ENCODE measurements at regions not wholly inside any gene's neighbourhood (a gene's known extent, or its start where the extent isn't known, plus 50 kb on each side); places are given as distances from the start of the nearest gene placed in this dataset.

DNA sequence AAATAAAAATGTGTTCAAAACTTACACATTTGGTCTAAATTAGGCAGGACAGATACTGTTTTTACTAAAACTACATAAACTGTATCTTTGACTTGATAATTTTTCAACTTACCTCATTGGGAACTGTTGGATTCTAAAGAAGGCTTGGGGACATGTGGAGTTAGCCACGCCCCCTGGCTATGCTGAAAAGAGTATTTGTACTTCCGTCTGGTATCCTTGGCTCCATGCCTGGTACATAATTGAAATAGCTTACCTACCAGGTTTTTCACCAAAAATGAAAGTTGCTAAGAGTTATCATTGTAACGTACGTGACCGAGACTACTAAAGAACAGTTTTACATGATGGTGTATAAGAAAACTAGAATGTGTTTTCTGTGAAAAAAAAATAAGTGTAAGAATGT is 604.8 kb upstream of the IGFBP3 start:
- no peak for DNase-seq

DNA sequence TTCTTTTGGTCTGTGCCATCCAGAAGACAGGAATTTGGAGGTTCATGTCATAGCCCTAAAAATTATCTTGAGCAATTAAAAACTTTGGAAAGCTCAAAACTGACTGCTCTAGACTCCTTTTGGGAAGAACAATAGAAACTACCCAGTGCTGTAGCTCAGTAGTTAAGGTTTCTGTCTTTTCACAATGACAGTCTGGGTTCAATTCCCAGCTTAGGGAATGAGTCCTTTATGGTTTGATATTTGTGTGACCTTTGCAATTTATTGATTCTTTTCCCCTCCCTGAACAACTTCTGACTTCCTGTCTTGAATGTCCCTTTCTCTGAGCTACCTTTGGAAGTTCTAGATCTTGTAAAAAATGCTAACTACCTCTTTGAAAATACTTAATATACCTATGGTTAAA is 603.3 kb upstream of the IGFBP3 start:
- DNase-seq: no peak

DNA sequence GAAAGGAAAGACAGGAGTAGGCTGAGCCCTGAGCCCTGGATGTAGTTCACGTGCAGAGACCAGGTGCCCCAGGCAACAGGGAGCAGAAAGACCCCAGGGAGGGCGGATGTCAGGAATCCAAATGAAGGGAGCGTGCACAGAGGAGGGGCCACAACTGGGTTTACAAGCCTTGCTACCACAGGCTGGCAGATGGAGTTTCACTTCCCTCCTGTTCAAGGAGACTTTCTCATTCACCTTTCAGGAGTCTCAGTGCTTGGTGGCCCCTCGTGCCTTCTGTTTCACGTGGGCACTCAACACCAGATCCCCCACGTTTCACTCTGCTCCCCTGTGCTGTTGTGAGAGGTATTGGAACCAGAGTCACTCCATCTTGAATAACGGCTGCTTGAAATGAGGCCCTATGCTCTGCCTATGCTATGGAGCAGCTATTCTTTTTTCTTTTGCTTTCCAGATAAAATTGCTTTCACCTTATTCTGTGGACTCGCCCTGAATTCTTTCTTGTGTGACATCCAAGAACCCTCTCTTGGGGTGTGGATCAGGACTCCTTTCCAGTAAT is 601.4 kb upstream of the IGFBP3 start:
- no peak for DNase-seq

DNA sequence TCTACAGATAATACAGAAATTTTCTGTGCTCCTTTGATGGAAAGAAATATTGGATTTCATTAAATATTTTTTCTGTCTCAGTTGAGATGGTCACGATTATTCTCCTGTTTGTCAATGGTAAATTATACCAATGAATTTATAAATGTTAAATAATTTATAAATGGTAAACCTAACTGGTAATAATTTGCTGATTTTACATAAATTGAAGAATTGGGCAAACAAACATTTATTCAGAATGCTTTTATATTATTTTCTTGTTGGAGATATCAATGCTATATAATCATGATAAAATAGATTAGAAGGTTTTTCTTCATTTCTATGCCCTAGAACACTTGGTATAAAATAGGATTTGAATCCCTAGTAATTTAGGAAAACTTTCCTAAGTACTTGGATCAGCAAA is 597.6 kb upstream of the IGFBP3 start:
- no peak for DNase-seq

DNA sequence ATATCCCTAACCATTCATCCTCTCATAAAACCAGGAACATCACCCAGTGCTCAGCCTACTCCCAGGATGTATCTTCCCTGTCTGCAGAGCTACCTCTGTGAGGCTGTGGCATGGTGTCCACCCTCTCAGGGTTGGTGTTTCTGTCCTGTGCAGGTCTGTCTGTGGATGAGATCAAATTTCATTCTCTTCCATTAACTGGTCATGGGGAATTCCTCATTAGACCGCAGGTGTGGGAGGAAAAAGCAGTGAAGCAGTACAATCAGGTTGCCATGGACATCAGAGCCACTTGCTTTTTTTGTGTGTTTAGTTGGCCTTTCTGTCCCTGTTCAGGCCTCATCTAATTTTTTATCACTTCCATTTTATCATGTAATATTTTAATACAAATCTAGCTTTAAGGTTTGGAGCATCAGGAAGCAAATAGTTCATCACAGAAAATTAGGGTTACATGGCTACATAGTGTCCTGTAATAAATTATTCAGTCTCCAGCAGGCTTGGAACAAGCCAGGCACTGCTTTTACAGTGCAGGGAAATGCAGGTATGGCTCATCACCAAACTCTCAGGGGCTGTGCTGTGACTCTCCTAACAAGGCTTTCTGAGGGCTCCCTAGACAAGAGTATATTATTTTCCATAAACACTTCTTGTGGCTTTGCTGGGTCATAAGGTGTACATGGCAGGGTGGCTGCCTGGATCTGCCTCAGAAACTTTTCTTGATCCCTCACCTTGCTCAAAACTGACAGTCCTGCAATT is 594.9 kb upstream of the IGFBP3 start:
- DNase-seq: no peak

DNA sequence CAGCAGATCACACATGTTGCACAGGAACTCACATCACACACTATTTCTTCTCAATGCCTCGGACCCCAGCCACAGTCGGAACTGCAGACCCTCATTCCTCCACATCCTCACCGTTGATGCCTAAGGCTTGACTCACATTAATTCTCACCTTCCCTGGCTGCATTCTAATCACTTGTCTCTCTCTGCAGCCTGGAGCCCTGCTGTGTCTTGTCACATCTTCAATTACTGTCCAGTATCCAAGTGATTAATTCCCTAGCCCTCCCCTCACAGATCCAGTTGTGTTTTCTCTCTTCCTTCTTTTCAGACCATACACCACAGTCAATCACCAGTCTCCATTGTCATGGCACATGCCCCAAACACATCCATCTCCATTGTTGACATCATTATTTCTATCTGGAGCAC is 592.4 kb upstream of the IGFBP3 start:
- no peak for DNase-seq

DNA sequence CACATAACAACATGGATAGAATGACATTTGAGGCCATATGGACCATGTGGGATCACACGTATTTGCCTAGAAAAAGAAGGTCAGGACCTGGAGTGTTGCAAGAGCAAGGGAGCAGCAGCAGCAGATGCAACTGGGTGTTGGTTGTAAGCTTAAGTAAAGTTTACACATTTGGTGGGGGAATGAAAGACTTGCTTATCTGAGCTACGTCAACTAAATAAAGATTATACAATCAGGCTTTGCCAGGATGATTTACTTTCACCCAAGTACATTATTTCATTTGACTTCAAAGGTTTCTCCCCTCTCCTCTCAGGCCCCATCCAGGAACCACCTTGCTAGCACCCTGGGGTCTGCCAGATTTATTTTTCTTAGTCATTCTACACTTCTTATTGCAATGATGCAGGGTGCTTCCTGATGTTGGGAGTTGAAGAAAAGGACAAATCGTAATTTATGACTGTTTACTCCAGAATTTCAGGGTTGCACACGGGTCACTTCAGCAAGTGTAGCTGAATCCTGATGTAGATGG is 591.9 kb upstream of the IGFBP3 start:
- no peak for DNase-seq

DNA sequence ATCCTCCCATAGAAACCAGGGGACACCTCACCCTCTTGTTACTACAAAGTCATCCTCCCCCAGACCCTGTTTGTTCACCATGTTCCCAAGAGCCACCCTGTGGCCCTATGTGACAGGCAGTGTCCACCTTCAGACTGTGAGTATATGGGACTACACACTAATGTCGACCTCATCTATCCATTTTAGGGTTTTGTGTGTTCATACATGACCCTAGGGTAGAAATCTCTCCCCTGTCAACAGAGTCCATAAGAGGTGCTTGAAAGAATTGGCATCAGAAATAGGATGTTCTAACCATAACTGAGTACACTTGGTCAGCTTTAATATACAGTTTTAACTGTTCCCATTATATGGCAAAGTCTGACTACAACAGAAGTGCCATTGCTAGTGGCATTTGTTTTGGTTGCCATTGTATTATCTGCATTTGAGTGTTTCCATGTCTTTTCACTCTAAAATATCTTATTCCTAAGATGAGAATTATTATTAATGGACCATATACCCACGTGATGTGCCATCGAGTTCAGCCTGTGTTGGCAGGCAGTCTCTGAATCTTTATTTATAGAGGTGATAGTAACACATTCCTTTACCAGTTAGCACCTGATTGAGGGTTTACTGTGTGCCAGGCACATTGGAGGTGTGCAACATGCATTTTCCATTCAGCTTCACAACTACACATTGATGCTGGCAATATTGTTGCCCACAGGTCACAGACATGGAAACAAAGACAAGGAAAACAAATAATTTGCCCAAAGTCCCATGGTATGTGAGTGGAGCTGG is 590.6 kb upstream of the IGFBP3 start:
- DNase-seq: no peak

DNA sequence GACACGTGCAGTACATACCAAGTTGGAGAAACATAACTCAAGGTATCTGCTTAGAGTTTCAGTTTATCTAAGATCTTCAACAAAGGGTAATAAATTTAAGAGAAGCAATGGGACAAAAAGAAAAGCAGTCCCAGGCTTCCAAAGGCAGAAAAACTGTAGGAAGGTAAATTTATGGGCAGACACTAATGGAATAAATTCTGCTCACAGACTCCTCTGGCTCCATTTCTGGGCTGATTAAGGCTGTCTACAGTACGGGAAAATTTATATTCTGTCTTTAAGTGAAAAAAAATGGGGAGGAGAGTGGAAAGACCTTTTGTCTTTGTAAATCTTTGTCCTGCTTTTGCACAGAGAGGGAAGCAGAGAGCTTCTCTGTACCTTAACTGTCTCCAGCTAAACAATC is 587.5 kb upstream of the IGFBP3 start:
- DNase-seq: no peak

DNA sequence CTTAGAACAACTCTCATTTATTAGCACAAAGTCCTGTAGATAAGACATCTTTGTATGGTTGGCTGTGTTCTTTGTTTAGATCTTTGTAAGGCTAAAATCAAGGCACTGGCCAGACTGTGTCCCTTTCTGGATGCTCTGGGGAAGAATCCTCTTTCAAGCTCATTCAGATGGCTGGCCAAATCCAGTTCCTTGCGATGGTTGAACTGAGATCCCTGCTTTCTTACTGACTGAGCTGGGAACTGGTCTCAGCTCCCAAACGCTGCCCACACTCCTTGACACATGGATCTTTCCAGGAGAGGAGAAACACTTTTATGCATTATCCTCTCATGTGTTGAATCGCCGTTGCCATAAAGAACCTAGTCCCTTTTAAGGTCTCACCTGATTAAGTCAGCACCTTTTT is 586.5 kb upstream of the IGFBP3 start:
- DNase-seq: no peak

DNA sequence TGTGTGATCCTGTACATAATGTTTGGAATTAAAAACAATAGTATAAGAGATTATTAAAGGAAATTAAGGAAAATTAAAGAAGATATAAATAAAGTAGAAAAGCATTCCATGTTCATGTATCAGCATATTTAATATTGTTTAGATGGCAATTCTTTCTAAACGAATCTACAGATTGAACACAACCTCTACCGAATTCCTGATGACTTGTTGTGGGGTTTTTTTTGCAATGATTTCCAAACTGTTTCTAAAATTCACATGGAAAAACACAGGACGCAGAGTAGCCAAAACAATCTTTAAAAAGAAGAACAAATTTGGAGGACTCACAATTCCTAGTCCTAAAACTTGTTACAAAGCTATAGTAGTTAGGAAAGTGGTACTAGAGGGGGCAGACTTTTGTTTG is 573.4 kb upstream of the IGFBP3 start:
- DNase-seq: no peak

DNA sequence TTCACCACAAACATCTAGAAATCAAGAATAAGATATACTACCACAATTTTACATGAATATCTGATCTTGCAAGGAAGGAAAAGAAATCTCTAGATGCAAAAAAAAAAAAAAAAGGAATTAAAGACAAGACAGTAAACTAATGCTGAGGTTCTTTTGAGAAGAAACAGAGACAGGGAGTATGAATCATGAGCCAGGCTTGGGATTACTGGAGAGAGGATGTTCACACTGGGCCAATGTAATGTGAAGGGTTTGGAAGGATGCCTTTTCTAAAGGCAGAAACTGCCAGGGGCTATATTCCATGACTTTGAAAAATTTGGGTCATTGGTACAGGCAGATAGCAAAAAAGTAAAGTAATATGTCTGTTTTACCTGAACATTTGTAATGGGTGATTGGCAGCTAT is 573.0 kb upstream of the IGFBP3 start:
- DNase-seq: no peak

DNA sequence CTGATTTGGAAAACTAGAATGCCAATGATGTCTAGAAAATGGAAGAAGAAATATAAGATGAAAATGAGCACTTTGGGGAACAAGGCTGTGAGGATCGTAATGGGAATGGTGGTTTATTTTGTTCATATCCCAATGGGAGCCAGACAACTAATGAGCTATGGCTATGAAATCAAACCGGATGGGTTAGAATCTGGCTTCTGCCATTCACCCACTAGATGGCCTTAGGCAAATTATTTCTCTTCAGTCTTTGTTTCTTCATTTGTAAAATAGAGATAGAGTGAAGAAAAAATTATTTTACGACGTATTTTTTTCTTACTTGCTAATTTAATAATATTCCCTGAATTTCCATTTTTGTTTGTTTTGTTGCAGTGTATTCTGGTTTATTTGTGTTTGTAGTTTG is 572.1 kb upstream of the IGFBP3 start:
- DNase-seq: no peak

DNA sequence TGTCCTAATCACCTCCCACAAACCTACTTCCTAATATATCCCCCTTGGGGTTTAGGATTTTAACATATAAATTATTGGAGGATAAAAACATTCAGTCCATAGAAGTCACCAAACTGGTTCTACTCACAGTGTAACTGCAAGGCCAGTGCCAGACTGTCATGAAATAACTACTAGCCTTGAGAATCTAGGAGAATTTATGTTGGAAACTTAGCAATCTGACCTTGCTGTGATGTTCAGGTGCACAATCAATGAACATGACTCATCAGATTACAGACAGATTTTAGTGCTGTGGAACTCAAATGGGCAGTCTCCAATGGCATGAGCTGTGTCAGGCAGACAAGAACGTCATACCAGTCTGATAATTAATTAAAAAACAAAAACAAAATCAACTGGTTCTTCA is 571.4 kb upstream of the IGFBP3 start:
- no peak for DNase-seq

DNA sequence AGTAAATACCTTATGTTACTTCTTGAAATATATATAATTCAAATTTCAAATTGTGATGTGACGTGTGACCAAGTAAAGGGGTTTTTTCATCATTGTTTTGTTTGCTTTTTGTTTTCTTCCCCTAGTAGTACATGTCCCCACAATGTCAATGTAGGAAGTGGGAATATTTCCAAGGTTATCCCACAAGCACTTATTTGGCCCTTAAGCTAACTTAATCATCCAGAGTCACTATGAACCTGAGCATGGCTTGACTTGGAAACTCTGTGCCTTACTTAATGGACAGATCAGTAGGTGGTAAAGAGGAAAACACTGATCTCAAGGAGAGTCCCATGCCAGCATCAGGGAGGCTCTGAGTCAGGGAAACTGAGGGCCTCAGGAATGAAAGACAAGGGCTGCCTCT is 569.3 kb upstream of the IGFBP3 start:
- no peak for DNase-seq

DNA sequence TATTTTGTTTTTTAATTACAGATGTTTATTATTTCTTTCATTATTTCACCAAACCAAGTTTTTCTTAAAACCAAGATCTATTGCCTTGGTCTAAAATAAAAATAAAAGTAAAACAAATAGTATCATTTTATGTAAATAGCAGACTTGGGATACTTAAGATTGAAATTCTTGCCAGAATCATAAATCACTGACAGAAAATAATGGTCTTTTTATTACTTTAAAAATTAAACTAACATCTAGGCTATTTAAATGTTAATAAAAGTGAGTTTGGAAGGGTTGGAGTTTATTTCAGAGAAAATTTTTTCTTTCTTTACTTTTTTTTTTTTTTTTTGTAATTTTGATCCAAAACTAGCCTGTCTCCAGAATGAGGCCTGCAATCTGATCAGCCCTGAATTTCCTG is 568.0 kb upstream of the IGFBP3 start:
- DNase-seq: no peak

DNA sequence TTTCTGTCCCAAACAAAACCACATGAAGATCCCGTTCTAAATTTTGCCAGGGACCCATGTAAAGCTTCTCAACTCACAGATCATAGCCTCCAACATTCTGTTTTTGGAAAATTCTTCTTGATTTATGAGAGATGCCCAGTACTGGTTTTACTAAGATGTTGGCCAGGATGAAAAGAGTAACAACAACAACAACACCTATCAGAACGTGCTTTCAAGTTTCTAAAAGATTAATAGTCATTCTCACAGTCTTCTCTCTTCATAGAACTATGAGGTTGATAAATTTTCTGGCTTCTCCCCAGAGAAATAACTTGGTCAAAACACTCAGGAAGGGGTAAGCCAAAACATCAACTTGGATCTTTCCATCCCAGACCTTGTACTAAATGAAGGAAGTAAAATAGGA is 567.5 kb upstream of the IGFBP3 start:
- no peak for DNase-seq

DNA sequence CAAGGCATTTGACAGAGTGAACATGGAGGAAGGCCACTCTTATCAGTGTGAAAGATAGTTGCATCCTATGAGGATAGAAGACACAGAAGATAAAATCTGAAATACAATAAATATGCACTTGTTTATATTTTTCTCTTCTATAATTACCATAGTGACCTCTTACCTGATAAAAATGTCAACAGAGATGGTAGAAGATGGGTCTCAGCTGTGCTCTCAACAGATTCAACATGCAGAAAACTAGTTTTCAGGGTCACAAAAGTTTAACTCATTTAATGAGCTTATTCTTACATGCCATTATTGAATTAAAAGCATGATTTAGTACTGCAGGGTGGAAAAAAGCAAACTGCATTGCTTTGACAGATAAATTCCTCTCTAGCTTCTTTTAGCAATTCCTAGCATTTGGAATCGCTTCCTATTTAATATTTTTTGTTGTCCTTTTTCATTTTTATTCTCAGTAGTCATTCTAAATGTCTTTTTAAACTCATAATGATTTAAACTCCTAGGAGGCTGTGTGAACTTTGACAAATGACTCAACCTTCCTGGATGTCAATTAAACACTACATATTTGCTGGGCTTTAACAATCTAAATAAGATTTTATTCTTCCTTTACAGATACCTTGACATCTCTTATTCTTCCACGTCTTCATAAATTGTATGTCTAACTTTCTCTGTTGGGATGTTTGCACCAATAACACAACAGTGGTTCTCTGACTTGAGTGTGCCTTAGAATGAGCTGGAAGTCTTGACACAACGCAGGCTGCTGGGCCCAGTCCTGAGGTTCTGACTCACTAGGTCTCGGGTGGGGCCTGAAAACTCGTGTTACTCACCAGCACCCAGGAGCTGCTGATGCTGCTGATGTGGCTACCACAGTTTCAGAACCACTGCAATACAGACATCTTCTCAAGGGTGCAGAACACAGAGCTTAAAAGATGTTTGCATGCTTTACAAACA is 565.5 kb upstream of the IGFBP3 start:
- no peak for DNase-seq

DNA sequence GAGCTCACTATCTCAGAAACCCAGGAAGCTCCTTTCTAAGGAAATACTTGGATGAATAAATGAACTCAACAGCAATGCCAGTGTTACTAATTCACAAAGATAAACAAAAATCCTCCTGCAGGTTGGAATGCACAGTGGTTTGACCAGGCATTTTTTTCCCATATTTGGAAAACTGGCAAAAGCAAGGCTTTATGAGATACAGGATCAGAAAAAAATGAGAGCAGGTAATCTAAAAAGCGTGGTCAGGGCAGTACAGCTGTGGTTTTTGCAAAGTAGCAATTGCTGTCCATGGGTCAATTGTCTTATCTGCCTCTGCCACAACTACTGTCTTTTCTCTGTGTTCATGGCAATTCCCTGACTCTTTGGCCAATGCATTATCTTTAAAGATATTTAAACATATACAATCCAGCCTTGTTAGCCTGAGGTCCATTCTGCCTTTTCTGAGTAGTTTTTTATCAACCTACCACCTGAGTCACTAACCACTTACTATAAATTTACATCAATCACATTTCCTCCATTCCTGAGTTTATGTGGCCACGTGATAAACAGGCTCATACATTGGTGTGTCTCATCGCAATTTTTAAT is 564.5 kb upstream of the IGFBP3 start:
- DNase-seq: no peak

DNA sequence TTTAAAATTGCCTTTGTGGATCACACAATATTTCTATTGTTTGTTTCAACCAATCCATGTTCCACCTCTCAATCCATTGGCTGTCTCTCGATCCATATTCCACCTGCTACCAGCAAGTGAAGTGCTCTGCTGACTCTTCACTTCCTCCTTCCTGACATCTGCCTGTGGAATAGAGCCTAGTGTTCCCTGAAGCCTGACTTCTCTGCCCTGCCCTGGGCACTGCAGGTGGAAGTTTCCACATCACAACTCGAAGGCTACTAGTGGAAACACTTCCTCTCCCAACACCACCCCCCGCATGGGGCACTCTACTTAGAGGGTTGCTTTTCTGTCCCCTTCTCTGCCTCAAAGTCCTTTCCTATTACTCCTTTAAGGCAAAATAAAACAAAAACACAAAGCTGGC is 563.8 kb upstream of the IGFBP3 start:
- DNase-seq: no peak

DNA sequence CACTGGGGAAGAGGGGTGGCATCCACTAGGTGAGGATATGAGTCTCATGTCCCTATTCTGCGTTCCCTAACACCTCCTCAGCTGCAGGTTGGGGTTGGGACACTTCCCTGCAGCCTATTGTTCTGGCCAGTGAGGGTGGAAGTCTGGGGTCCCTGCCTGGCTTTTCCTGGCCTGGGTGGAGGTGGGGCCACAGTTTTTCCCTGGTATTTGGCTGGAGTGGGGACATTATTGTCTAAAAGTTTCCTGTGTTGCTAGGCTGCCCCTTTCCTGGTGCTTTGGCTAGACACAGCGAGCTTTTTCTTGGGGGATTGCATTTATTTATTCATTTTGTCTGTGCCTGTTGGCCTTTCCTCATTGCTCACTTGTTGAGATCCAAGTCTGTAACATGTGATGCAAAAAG is 559.5 kb upstream of the IGFBP3 start:
- DNase-seq: no peak

DNA sequence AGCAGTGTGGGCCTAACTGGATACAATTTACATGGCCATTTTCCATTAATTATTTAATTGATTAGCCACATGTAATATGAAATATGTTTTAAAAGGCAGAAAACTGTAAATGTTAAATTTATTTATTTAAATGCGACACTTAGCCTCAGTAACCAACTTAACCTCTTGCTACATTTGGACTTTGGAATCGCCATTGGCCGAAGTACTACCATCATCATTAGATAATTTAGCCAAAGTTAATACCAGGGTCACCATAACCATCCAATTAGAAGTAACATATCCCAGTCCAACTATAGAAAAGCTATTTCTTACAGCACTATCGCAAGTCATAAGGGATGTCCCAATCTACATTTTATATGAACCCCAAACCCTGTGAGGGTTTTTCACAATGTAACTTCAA is 558.6 kb upstream of the IGFBP3 start:
- DNase-seq: no peak

DNA sequence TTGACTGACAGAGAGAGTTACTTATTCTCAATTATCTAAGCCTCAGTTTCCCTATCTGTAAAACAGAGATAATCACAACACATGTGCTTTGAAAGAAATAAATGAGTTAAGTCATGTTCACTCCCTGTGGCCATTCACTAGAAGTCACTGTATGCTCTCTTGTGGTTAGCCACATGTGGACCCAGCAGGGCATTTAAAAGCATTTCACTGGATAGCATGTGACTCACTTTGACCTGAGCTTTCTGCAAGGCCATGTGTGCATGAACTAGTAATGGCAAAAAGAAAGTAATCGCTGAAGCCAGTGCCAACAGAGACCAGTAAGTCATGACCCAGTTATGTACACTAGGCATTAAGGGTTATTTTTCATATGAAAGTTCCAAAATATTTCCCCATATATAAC is 557.0 kb upstream of the IGFBP3 start:
- DNase-seq: no peak
